ENCODE measurements at regions not wholly inside any gene's neighbourhood (a gene's known extent, or its start where the extent isn't known, plus 50 kb on each side); places are given as distances from the start of the nearest gene placed in this dataset.

DNA sequence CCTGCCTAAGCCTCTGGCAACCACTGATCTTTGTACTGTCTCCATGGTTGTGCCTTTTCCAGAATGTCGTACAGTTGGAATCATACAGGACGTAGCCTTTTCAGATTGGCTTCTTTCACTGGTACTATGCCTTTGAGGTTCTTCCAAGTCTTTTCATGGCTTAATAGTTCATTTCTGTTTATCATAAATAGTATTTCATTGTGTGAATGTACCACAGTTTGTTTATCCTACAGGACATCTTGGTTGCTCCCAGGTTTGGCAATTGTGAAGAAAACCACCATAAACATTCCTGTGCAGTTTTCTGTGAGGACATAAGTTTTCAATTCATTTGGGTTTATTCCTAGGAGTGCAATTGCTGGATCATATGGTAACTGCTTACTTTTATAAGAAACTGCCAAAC lies 190.6 kb upstream of the RAB4A start:
- H3K23ac ChIP-seq (ENCODE audit: low read length in 2 of 2): no peak overlapping the region
- no peak overlapping the region for H2AFZ ChIP-seq (ENCODE audit: low read depth, low read length)
- no peak overlapping the region for H3K27ac ChIP-seq (ENCODE audit: low read length, poor library complexity, severe bottlenecking)
- H3K9me3 ChIP-seq (ENCODE audit: control insufficient read depth, low read length): peaks cover 12% of the 10 kb centered on the region
- H3K4ac ChIP-seq (ENCODE audit: low read depth in 1 of 2, low read length in 2 of 2): no peak overlapping the region
- no peak overlapping the region for H3K4me3 ChIP-seq (ENCODE audit: insufficient read depth in 1 of 2, low read depth in 1 of 2, low read length in 2 of 2)
- H3K14ac ChIP-seq (ENCODE audit: low read length in 2 of 2): no peak overlapping the region
- H2BK12ac ChIP-seq (ENCODE audit: low read length in 2 of 2): no peak overlapping the region
- H3K36me3 ChIP-seq (ENCODE audit: control insufficient read depth in 1 of 2, insufficient read depth in 2 of 2, low read depth in 1 of 2, low read length in 2 of 2): no peaks in the 10 kb centered on the region
- DNase-seq: no peak
- H2AK5ac ChIP-seq (ENCODE audit: low read length, severe bottlenecking): no peak overlapping the region
- no peak overlapping the region for H4K91ac ChIP-seq (ENCODE audit: low read length)
- H3K9ac ChIP-seq (ENCODE audit: low read length): no peak overlapping the region
- H2BK5ac ChIP-seq (ENCODE audit: low read depth, low read length, poor library complexity, severe bottlenecking): no peak overlapping the region
- H3K4me2 ChIP-seq (ENCODE audit: low read length, poor library complexity, severe bottlenecking): no peak overlapping the region
- H2BK15ac ChIP-seq (ENCODE audit: low read depth, poor library complexity, severe bottlenecking): no peak overlapping the region
- no peak overlapping the region for H2BK120ac ChIP-seq (ENCODE audit: low read depth, low read length)
- no peak overlapping the region for H3K18ac ChIP-seq (ENCODE audit: low read depth in 1 of 2, low read length in 2 of 2)
- H4K8ac ChIP-seq (ENCODE audit: low read length): no peak overlapping the region
- 90% methylated on average over 2 of the region's 2 CpGs for WGBS
- H3K79me1 ChIP-seq (replicated peaks; ENCODE audit: low read length, poor library complexity, severe bottlenecking): no peaks in the 10 kb centered on the region
- peaks cover 6 to 18% of the 10 kb centered on the region in 2 experiments for H3K27me3 ChIP-seq (ENCODE audit: control insufficient read depth in 1 of 2, insufficient read depth in 1 of 2, low read length in 2 of 2)
- no peaks in the 10 kb centered on the region for H3K4me1 ChIP-seq (ENCODE audit: control insufficient read depth, insufficient read depth, low read depth, low read length)

- Histone ChIP-seq H2BK5ac (ENCODE audit: low read depth, low read length, poor library complexity, severe bottlenecking) (no peak overlapping the region), H3K14ac (ENCODE audit: low read length in 2 of 2) (no peak overlapping the region), H2BK12ac (ENCODE audit: low read length in 2 of 2) (no peak overlapping the region), H2BK120ac (ENCODE audit: low read depth, low read length) (no peak overlapping the region), H3K27ac (ENCODE audit: low read length, poor library complexity, severe bottlenecking) (no peak overlapping the region), H2AFZ (ENCODE audit: low read depth, low read length) (no peak overlapping the region), H3K9ac (ENCODE audit: low read length) (no peak overlapping the region), H3K27me3 (ENCODE audit: control insufficient read depth in 1 of 2, insufficient read depth in 1 of 2, low read length in 2 of 2) (peaks cover 12 to 14% of the 10 kb centered on the region in 2 experiments), H3K4me2 (ENCODE audit: low read length, poor library complexity, severe bottlenecking) (no peak overlapping the region), H3K36me3 (ENCODE audit: control insufficient read depth in 1 of 2, insufficient read depth in 2 of 2, low read depth in 1 of 2, low read length in 2 of 2) (no peaks in the 10 kb centered on the region), H2AK5ac (ENCODE audit: low read length, severe bottlenecking) (no peak overlapping the region), H3K18ac (ENCODE audit: low read depth in 1 of 2, low read length in 2 of 2) (no peak overlapping the region), H3K9me3 (ENCODE audit: control insufficient read depth, low read length) (peaks cover 12% of the 10 kb centered on the region), H3K4me1 (ENCODE audit: control insufficient read depth, insufficient read depth, low read depth, low read length) (no peaks in the 10 kb centered on the region), H2BK15ac (ENCODE audit: low read depth, poor library complexity, severe bottlenecking) (no peak overlapping the region), H4K91ac (ENCODE audit: low read length) (no peak overlapping the region), H3K4ac (ENCODE audit: low read depth in 1 of 2, low read length in 2 of 2) (no peak overlapping the region), H4K8ac (ENCODE audit: low read length) (no peak overlapping the region), H3K79me1 (replicated peaks; ENCODE audit: low read length, poor library complexity, severe bottlenecking) (no peaks in the 10 kb centered on the region), H3K4me3 (ENCODE audit: insufficient read depth in 1 of 2, low read depth in 1 of 2, low read length in 2 of 2) (no peak overlapping the region), H3K23ac (ENCODE audit: low read length in 2 of 2) (no peak overlapping the region)
- WGBS: 67% methylated on average over 1 of the region's 1 CpG
- DNase-seq: no peak
Observed at GRCh38 chr1:229085291-229085690, 185.6 kb upstream of the RAB4A start.

GRCh38 chr1:229086091-229086490 lies 184.8 kb upstream of the RAB4A start:
- H2BK15ac ChIP-seq (ENCODE audit: low read depth, poor library complexity, severe bottlenecking): no peak overlapping the region
- H2BK120ac ChIP-seq (ENCODE audit: low read depth, low read length): no peak overlapping the region
- H3K4me3 ChIP-seq (ENCODE audit: insufficient read depth in 1 of 2, low read depth in 1 of 2, low read length in 2 of 2): no peak overlapping the region
- H2BK12ac ChIP-seq (ENCODE audit: low read length in 2 of 2): no peak overlapping the region
- no peak overlapping the region for H3K4me2 ChIP-seq (ENCODE audit: low read length, poor library complexity, severe bottlenecking)
- no peaks in the 10 kb centered on the region for H3K36me3 ChIP-seq (ENCODE audit: control insufficient read depth in 1 of 2, insufficient read depth in 2 of 2, low read depth in 1 of 2, low read length in 2 of 2)
- H3K27me3 ChIP-seq (ENCODE audit: control insufficient read depth in 1 of 2, insufficient read depth in 1 of 2, low read length in 2 of 2): peaks cover 10 to 16% of the 10 kb centered on the region in 2 experiments
- H3K9me3 ChIP-seq (ENCODE audit: control insufficient read depth, low read length): peaks cover 12% of the 10 kb centered on the region
- H3K18ac ChIP-seq (ENCODE audit: low read depth in 1 of 2, low read length in 2 of 2): no peak overlapping the region
- no peak for DNase-seq
- no peak overlapping the region for H2AK5ac ChIP-seq (ENCODE audit: low read length, severe bottlenecking)
- H3K79me1 ChIP-seq (replicated peaks; ENCODE audit: low read length, poor library complexity, severe bottlenecking): no peaks in the 10 kb centered on the region
- no peak overlapping the region for H3K23ac ChIP-seq (ENCODE audit: low read length in 2 of 2)
- H3K4ac ChIP-seq (ENCODE audit: low read depth in 1 of 2, low read length in 2 of 2): no peak overlapping the region
- H4K91ac ChIP-seq (ENCODE audit: low read length): no peak overlapping the region
- no peak overlapping the region for H3K14ac ChIP-seq (ENCODE audit: low read length in 2 of 2)
- H2AFZ ChIP-seq (ENCODE audit: low read depth, low read length): no peak overlapping the region
- no peak overlapping the region for H3K9ac ChIP-seq (ENCODE audit: low read length)
- no peaks in the 10 kb centered on the region for H3K4me1 ChIP-seq (ENCODE audit: control insufficient read depth, insufficient read depth, low read depth, low read length)
- no peak overlapping the region for H2BK5ac ChIP-seq (ENCODE audit: low read depth, low read length, poor library complexity, severe bottlenecking)
- H3K27ac ChIP-seq (ENCODE audit: low read length, poor library complexity, severe bottlenecking): no peak overlapping the region
- H4K8ac ChIP-seq (ENCODE audit: low read length): no peak overlapping the region

DNA sequence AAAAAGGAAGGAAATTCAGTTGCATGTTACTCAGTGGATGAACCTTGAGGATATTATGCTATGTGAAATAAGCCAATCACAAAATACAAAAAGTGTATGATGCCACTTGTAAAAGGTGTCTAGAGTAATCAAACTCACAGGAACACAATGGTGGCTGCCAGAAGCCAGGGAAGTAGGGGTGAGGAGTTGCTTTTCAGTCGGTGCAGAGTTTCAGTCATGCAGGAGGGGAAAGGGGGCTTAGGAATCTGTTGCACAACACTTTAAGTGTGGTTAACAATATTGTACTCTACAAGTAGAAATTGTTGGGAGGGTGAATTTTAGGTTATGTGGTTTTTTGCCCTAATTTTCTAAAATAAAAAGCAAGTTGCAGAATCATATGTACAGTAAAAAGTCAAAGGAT lies 184.2 kb upstream of the RAB4A start:
- H4K8ac ChIP-seq (ENCODE audit: low read length): no peak overlapping the region
- H3K4me3 ChIP-seq (ENCODE audit: insufficient read depth in 1 of 2, low read depth in 1 of 2, low read length in 2 of 2): no peak overlapping the region
- H3K4ac ChIP-seq (ENCODE audit: low read depth in 1 of 2, low read length in 2 of 2): no peak overlapping the region
- no peak overlapping the region for H4K91ac ChIP-seq (ENCODE audit: low read length)
- no peaks in the 10 kb centered on the region for H3K79me1 ChIP-seq (replicated peaks; ENCODE audit: low read length, poor library complexity, severe bottlenecking)
- H3K4me2 ChIP-seq (ENCODE audit: low read length, poor library complexity, severe bottlenecking): no peak overlapping the region
- no peak overlapping the region for H3K9ac ChIP-seq (ENCODE audit: low read length)
- no peak overlapping the region for H2AK5ac ChIP-seq (ENCODE audit: low read length, severe bottlenecking)
- H2AFZ ChIP-seq (ENCODE audit: low read depth, low read length): no peak overlapping the region
- no peak overlapping the region for H2BK15ac ChIP-seq (ENCODE audit: low read depth, poor library complexity, severe bottlenecking)
- no peaks in the 10 kb centered on the region for H3K36me3 ChIP-seq (ENCODE audit: control insufficient read depth in 1 of 2, insufficient read depth in 2 of 2, low read depth in 1 of 2, low read length in 2 of 2)
- no peak overlapping the region for H3K14ac ChIP-seq (ENCODE audit: low read length in 2 of 2)
- DNase-seq: no peak
- 78% methylated on average over 1 of the region's 1 CpG for WGBS
- H2BK120ac ChIP-seq (ENCODE audit: low read depth, low read length): no peak overlapping the region
- no peak overlapping the region for H3K23ac ChIP-seq (ENCODE audit: low read length in 2 of 2)
- no peak overlapping the region for H2BK12ac ChIP-seq (ENCODE audit: low read length in 2 of 2)
- no peak overlapping the region for H2BK5ac ChIP-seq (ENCODE audit: low read depth, low read length, poor library complexity, severe bottlenecking)
- H3K4me1 ChIP-seq (ENCODE audit: control insufficient read depth, insufficient read depth, low read depth, low read length): no peaks in the 10 kb centered on the region
- H3K9me3 ChIP-seq (ENCODE audit: control insufficient read depth, low read length): peaks cover 12% of the 10 kb centered on the region
- no peak overlapping the region for H3K18ac ChIP-seq (ENCODE audit: low read depth in 1 of 2, low read length in 2 of 2)
- no peak overlapping the region for H3K27ac ChIP-seq (ENCODE audit: low read length, poor library complexity, severe bottlenecking)
- peaks cover 10 to 17% of the 10 kb centered on the region in 2 experiments for H3K27me3 ChIP-seq (ENCODE audit: control insufficient read depth in 1 of 2, insufficient read depth in 1 of 2, low read length in 2 of 2)
